ENCODE measurements at regions not wholly inside any gene's neighbourhood (a gene's known extent, or its start where the extent isn't known, plus 50 kb on each side); places are given as distances from the start of the nearest gene placed in this dataset.

- no peak for TF ChIP-seq CTCF (IDR thresholded peaks at IDR 0.05; ENCODE audit: poor library complexity, severe bottlenecking)
- TF ChIP-seq, protein P1, sequence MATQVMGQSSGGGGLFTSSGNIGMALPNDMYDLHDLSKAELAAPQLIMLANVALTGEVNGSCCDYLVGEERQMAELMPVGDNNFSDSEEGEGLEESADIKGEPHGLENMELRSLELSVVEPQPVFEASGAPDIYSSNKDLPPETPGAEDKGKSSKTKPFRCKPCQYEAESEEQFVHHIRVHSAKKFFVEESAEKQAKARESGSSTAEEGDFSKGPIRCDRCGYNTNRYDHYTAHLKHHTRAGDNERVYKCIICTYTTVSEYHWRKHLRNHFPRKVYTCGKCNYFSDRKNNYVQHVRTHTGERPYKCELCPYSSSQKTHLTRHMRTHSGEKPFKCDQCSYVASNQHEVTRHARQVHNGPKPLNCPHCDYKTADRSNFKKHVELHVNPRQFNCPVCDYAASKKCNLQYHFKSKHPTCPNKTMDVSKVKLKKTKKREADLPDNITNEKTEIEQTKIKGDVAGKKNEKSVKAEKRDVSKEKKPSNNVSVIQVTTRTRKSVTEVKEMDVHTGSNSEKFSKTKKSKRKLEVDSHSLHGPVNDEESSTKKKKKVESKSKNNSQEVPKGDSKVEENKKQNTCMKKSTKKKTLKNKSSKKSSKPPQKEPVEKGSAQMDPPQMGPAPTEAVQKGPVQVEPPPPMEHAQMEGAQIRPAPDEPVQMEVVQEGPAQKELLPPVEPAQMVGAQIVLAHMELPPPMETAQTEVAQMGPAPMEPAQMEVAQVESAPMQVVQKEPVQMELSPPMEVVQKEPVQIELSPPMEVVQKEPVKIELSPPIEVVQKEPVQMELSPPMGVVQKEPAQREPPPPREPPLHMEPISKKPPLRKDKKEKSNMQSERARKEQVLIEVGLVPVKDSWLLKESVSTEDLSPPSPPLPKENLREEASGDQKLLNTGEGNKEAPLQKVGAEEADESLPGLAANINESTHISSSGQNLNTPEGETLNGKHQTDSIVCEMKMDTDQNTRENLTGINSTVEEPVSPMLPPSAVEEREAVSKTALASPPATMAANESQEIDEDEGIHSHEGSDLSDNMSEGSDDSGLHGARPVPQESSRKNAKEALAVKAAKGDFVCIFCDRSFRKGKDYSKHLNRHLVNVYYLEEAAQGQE (IDR thresholded peaks at IDR 0.05; ENCODE audit: borderline replicate concordance): no peak
- TF ChIP-seq POLR2AphosphoS5 (IDR thresholded peaks at IDR 0.05): no peak
- TF ChIP-seq EP300 (conservative IDR thresholded peaks at IDR 0.05; ENCODE audit: poor library complexity, severe bottlenecking): no peak
These were observed 121.7 kb upstream of the LINC00305 start for GRCh38 chr18:64270608-64271007.

Data from neural cell (in vitro differentiated cells).